ENCODE measurements at regions not wholly inside any gene's neighbourhood (a gene's known extent, or its start where the extent isn't known, plus 50 kb on each side); places are given as distances from the start of the nearest gene placed in this dataset.

DNA sequence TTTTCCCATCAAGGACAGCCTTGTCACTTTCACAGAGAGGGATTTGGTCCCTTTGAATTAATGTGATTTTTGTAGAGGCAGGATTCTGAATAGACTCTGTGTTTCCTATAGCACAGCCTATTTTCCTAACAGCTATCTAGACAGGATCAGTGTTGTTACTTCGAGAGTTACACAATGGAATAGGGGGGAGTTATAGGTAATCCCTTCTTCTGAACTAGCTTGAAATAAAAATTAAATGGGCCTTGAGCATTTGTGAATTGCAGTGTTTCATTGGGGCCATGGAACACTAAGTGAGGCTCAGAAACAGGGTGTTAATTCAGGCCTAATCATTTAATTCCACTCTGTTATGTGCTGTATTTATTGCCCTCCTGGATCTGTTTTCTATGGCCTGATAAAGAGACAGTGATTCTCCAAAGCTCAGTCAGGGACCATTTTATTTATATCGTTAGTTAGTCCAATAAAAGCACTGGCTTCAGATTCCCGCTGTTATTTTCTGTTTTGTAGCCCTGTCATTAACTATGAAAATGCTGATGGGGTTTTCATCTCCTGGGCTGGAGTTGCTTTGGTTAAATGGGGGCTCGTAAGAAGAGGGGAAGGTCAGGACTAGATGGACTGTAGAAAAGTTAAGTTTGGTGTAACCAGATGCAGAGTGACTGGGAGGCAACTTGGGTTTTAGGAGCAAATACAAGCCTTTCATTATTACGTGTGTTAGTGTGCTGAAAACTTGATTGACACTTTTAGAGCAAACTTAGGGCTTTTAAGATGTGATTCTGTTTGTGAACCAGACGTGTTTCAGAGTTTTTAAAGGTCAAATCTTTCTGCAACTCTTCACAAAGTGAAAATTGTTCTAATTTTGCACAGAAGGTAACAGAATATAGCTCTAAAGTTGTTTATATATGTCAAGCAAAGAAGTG lies 461.0 kb upstream of the HNRNPA3 start:
- no peaks in the 10 kb centered on the region for H3K4me1 ChIP-seq (ENCODE audit: control insufficient read depth in 2 of 2, insufficient read depth in 2 of 2, low read length in 1 of 2)
- H3K4me3 ChIP-seq (ENCODE audit: low read depth in 1 of 2, low read length in 2 of 2): no peak overlapping the region
- no peaks in the 10 kb centered on the region for H3K36me3 ChIP-seq (ENCODE audit: control insufficient read depth in 2 of 2, insufficient read depth in 2 of 2, low read length in 1 of 2)
- no peak overlapping the region for H3K27ac ChIP-seq (ENCODE audit: low read depth in 2 of 2, low read length in 1 of 2)
- H3K9me3 ChIP-seq (ENCODE audit: control insufficient read depth in 2 of 2, insufficient read depth in 1 of 2, low read depth in 1 of 2, low read length in 1 of 2): no peaks in the 10 kb centered on the region
- 70 to 81% methylated on average over 6 of the region's 6 CpGs for WGBS, 2 donors
- H3K27me3 ChIP-seq (ENCODE audit: control insufficient read depth in 1 of 2, insufficient read depth in 2 of 2, low read length in 2 of 2): no peaks in the 10 kb centered on the region

DNA sequence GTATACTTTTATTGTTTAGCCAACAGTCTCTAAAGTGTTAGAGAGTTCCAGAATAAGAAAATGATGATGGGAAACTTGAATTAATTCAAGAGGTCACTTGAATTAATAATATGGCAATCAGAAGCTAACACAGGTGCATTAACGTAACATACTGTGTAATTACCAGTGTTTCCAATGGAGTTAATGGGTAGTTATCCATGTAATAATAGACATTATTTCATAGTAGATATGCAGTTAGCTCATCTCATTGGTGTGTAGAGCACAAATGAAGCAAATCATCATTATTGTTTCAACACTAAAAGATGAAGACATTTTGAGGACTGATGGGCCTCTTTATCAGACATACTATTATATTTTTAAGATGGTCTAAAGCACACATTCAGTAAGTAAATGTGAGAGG lies 460.3 kb upstream of the HNRNPA3 start:
- 95 to 97% methylated on average over 1 of the region's 1 CpG for WGBS, 2 donors
- Histone ChIP-seq H3K9me3 (ENCODE audit: control insufficient read depth in 2 of 2, insufficient read depth in 1 of 2, low read depth in 1 of 2, low read length in 1 of 2) (no peaks in the 10 kb centered on the region), H3K27ac (ENCODE audit: low read depth in 2 of 2, low read length in 1 of 2) (no peak overlapping the region), H3K27me3 (ENCODE audit: control insufficient read depth in 1 of 2, insufficient read depth in 2 of 2, low read length in 2 of 2) (no peaks in the 10 kb centered on the region), H3K4me1 (ENCODE audit: control insufficient read depth in 2 of 2, insufficient read depth in 2 of 2, low read length in 1 of 2) (no peaks in the 10 kb centered on the region), H3K36me3 (ENCODE audit: control insufficient read depth in 2 of 2, insufficient read depth in 2 of 2, low read length in 1 of 2) (no peaks in the 10 kb centered on the region), H3K4me3 (ENCODE audit: low read depth in 1 of 2, low read length in 2 of 2) (no peak overlapping the region)

DNA sequence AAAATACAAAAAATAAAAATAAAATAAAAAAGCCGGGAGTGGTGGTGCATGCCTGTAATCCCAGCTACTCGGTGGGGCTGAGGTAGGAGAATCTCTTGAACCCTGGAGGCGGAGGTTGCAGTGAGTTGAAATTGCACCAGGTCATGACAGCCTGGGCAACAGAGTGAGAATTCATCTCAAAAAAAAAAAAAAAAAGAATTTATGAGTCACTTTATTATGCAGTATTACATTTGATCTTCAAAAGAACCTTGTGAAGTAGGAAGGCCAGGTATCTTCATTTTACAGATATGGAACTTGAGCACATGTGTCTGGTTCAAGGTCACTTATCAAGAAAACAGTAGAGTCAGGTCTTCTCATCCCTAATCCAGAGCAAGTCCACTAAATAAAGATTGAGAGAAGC lies 459.4 kb upstream of the HNRNPA3 start:
- no peaks in the 10 kb centered on the region for H3K9me3 ChIP-seq (ENCODE audit: control insufficient read depth in 2 of 2, insufficient read depth in 1 of 2, low read depth in 1 of 2, low read length in 1 of 2)
- WGBS, 2 donors: 84 to 86% methylated on average over 3 of the region's 3 CpGs
- H3K27ac ChIP-seq (ENCODE audit: low read depth in 2 of 2, low read length in 1 of 2): no peak overlapping the region

DNA sequence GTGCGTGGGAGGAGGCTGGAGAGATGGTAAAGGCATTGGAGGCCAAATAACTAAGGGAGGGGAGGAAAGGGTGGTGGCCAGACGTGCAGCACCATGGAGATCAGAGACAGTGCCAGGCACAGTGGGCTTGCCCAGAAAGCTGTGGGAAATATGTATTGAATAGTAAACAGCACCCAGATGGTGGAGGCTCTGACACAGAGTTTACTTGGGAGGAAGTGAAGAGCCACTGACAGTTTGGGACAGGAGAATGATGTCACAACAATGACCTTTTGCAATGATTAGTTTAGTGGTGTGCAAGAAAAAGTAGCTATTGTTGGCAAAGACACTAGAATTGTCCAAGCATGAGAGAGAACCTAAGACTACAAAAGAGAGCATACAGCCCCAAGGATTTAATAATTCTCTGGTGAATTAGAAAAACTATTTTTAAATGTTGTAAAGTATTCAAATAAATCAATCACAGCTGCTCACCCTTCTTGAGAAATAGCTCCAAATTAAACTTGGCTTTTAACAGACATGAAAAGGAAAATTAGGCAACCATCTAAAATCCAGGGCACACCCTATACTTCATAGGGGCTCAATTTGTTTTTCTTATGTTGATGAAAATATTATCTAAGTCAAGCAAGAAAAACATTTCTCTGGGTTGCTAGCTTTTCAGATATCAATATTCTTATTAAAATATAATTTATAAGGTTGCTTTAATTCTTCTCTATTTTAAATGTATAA lies 458.7 kb upstream of the HNRNPA3 start:
- H3K36me3 ChIP-seq (ENCODE audit: control insufficient read depth in 2 of 2, insufficient read depth in 2 of 2, low read length in 1 of 2): no peaks in the 10 kb centered on the region
- WGBS, 2 donors: 37 to 41% methylated on average over 2 of the region's 2 CpGs
- H3K27me3 ChIP-seq (ENCODE audit: control insufficient read depth in 1 of 2, insufficient read depth in 2 of 2, low read length in 2 of 2): no peaks in the 10 kb centered on the region
- H3K9me3 ChIP-seq (ENCODE audit: control insufficient read depth in 2 of 2, insufficient read depth in 1 of 2, low read depth in 1 of 2, low read length in 1 of 2): no peaks in the 10 kb centered on the region
- H3K4me1 ChIP-seq (ENCODE audit: control insufficient read depth in 2 of 2, insufficient read depth in 2 of 2, low read length in 1 of 2): no peaks in the 10 kb centered on the region
- H3K27ac ChIP-seq (ENCODE audit: low read depth in 2 of 2, low read length in 1 of 2): no peak overlapping the region
- no peak overlapping the region for H3K4me3 ChIP-seq (ENCODE audit: low read depth in 1 of 2, low read length in 2 of 2)

More for the DNA sequence above, 459.4 kb upstream of the HNRNPA3 start:
- H3K4me3 ChIP-seq (ENCODE audit: low read depth in 1 of 2, low read length in 2 of 2): no peak overlapping the region
- no peaks in the 10 kb centered on the region for H3K4me1 ChIP-seq (ENCODE audit: control insufficient read depth in 2 of 2, insufficient read depth in 2 of 2, low read length in 1 of 2)
- no peaks in the 10 kb centered on the region for H3K27me3 ChIP-seq (ENCODE audit: control insufficient read depth in 1 of 2, insufficient read depth in 2 of 2, low read length in 2 of 2)
- H3K36me3 ChIP-seq (ENCODE audit: control insufficient read depth in 2 of 2, insufficient read depth in 2 of 2, low read length in 1 of 2): no peaks in the 10 kb centered on the region

DNA sequence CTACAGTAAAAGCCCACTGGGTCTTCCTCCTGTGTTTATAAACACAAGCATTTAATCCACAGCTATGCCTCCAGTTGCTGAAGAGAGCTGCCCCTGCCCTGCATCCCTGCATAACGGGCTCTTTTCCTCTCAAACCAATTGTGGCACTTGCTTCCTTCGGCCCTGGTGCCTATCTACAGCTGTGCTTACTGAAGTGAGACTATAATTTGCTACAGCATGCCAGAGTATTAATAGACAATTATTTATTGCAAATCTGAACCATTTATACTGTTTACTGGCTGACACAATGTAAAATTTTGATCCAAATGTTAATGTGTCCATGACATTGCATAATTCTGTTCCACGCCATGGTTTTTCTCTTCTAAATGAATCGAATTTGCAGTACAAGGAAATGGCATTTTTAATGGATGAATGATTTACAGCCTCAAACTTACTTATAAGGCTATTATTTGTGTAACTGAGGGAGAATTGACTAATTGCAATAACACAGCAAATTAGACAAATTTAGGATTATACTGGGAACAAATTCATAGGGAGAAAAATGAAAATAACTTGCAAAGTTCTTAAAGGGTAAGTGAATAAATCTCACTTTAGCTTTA lies 457.0 kb upstream of the HNRNPA3 start:
- Histone ChIP-seq H3K27me3 (ENCODE audit: control insufficient read depth in 1 of 2, insufficient read depth in 2 of 2, low read length in 2 of 2) (no peaks in the 10 kb centered on the region), H3K36me3 (ENCODE audit: control insufficient read depth in 2 of 2, insufficient read depth in 2 of 2, low read length in 1 of 2) (no peaks in the 10 kb centered on the region), H3K27ac (ENCODE audit: low read depth in 2 of 2, low read length in 1 of 2) (no peak overlapping the region), H3K4me1 (ENCODE audit: control insufficient read depth in 2 of 2, insufficient read depth in 2 of 2, low read length in 1 of 2) (no peaks in the 10 kb centered on the region), H3K9me3 (ENCODE audit: control insufficient read depth in 2 of 2, insufficient read depth in 1 of 2, low read depth in 1 of 2, low read length in 1 of 2) (no peaks in the 10 kb centered on the region), H3K4me3 (ENCODE audit: low read depth in 1 of 2, low read length in 2 of 2) (no peak overlapping the region)
- WGBS, 2 donors: 77 to 78% methylated on average over 4 of the region's 4 CpGs

DNA sequence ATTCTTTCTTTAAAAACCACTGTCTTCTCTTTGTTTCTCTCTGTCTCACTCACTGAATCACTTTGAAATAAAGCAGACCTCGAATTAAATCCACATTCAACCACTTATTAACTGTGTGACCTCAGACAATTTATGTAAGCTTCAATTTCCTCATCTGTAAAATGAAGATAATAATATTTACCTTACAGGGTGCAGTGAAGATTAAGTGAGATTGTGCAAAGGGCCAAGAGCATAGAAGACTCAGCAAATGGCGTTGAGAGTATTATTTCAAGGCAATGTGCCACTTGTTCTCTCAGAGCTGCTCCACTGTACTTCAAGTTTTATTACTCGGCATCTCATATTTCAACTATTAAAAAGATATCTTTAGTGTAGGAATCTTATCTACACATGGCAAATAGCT lies 454.2 kb upstream of the HNRNPA3 start:
- 39 to 53% methylated on average over 3 of the region's 3 CpGs for WGBS, 2 donors
- H3K4me3 ChIP-seq (ENCODE audit: low read depth in 1 of 2, low read length in 2 of 2): no peak overlapping the region

DNA sequence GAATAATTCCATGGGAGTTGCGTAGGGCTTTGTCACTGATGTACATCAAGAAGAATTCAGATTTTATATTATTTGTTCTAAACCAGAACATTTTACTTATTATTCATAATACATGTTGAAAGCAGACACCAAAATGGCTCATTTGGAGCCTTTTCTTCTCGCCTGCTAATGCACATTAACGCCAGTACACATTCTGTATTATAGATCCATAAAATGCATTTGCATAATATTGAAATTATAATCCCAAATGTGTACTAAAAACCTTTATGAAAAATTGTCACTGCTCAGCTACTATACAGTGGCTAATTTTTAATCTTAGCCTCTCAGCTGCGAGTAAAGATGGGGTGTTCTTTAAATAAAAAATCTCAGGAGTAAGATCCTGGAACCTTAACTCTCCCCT lies 452.2 kb upstream of the HNRNPA3 start:
- 92% methylated on average over 4 of the region's 4 CpGs for WGBS, 2 donors

More for the DNA sequence above, 454.2 kb upstream of the HNRNPA3 start:
- H3K27me3 ChIP-seq (ENCODE audit: control insufficient read depth in 1 of 2, insufficient read depth in 2 of 2, low read length in 2 of 2): no peaks in the 10 kb centered on the region
- no peak overlapping the region for H3K27ac ChIP-seq (ENCODE audit: low read depth in 2 of 2, low read length in 1 of 2)
- H3K4me1 ChIP-seq (ENCODE audit: control insufficient read depth in 2 of 2, insufficient read depth in 2 of 2, low read length in 1 of 2): no peaks in the 10 kb centered on the region
- H3K36me3 ChIP-seq (ENCODE audit: control insufficient read depth in 2 of 2, insufficient read depth in 2 of 2, low read length in 1 of 2): no peaks in the 10 kb centered on the region
- H3K9me3 ChIP-seq (ENCODE audit: control insufficient read depth in 2 of 2, insufficient read depth in 1 of 2, low read depth in 1 of 2, low read length in 1 of 2): no peaks in the 10 kb centered on the region

DNA sequence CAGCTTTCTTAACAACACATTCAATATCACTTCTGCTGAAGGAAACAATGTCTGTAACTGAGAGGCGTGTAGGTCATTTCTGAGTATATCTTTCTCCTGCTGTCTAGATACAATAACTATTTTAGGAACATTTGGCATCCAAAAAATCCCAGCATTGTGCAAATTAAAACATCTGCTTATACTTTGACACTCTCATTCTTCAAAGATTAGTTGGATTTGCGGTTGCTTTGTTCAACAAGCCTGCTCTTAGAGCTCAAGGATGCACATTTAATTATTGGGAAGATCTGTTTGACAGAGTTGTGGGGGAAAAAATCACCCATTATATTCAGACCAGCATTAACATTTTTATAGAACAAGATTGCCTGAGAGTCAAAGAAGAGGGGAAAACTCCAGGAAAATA lies 449.5 kb upstream of the HNRNPA3 start:
- Histone ChIP-seq H3K36me3 (ENCODE audit: control insufficient read depth in 2 of 2, insufficient read depth in 2 of 2, low read length in 1 of 2) (no peaks in the 10 kb centered on the region), H3K27ac (ENCODE audit: low read depth in 2 of 2, low read length in 1 of 2) (no peak overlapping the region), H3K4me3 (ENCODE audit: low read depth in 1 of 2, low read length in 2 of 2) (no peak overlapping the region), H3K27me3 (ENCODE audit: control insufficient read depth in 1 of 2, insufficient read depth in 2 of 2, low read length in 2 of 2) (no peaks in the 10 kb centered on the region), H3K9me3 (ENCODE audit: control insufficient read depth in 2 of 2, insufficient read depth in 1 of 2, low read depth in 1 of 2, low read length in 1 of 2) (peaks cover 0 to 3% of the 10 kb centered on the region in 2 donors), H3K4me1 (ENCODE audit: control insufficient read depth in 2 of 2, insufficient read depth in 2 of 2, low read length in 1 of 2) (no peaks in the 10 kb centered on the region)
- 68% methylated on average over 2 of the region's 2 CpGs for WGBS, 2 donors

More for the DNA sequence above, 452.2 kb upstream of the HNRNPA3 start:
- Histone ChIP-seq H3K4me1 (ENCODE audit: control insufficient read depth in 2 of 2, insufficient read depth in 2 of 2, low read length in 1 of 2) (no peaks in the 10 kb centered on the region), H3K4me3 (ENCODE audit: low read depth in 1 of 2, low read length in 2 of 2) (no peak overlapping the region), H3K27ac (ENCODE audit: low read depth in 2 of 2, low read length in 1 of 2) (no peak overlapping the region), H3K9me3 (ENCODE audit: control insufficient read depth in 2 of 2, insufficient read depth in 1 of 2, low read depth in 1 of 2, low read length in 1 of 2) (peaks cover 0 to 3% of the 10 kb centered on the region in 2 donors), H3K27me3 (ENCODE audit: control insufficient read depth in 1 of 2, insufficient read depth in 2 of 2, low read length in 2 of 2) (no peaks in the 10 kb centered on the region), H3K36me3 (ENCODE audit: control insufficient read depth in 2 of 2, insufficient read depth in 2 of 2, low read length in 1 of 2) (no peaks in the 10 kb centered on the region)

DNA sequence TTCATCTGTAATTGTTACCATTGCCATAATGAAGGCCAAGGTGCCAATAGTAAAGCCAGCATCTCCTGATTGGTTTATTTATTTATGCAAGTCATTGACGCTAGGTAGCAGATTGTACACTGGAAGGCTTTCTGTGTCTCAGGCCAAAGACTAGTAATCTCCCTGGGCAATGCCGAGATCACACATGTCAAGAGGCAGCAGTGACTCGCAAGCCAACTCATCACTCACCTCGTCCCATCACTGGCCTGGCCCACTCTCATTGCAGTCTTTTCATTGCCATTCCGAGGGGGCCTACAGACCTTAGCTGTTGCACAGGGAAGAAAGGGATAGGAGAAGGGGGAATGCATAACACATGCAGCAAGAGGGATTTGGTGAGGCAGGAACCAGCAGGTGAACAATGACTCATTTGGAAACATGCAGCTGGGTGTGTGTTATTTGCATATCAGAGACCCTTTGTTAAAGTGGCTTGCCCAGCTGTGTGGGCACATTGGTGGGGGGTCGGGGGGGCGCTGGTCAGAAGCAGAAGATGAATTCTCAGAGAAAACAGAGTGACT lies 448.7 kb upstream of the HNRNPA3 start:
- no peaks in the 10 kb centered on the region for H3K27me3 ChIP-seq (ENCODE audit: control insufficient read depth in 1 of 2, insufficient read depth in 2 of 2, low read length in 2 of 2)
- peaks cover 0 to 3% of the 10 kb centered on the region in 2 donors for H3K9me3 ChIP-seq (ENCODE audit: control insufficient read depth in 2 of 2, insufficient read depth in 1 of 2, low read depth in 1 of 2, low read length in 1 of 2)
- 48 to 50% methylated on average over 7 of the region's 7 CpGs for WGBS, 2 donors
- no peak overlapping the region for H3K27ac ChIP-seq (ENCODE audit: low read depth in 2 of 2, low read length in 1 of 2)
- no peaks in the 10 kb centered on the region for H3K36me3 ChIP-seq (ENCODE audit: control insufficient read depth in 2 of 2, insufficient read depth in 2 of 2, low read length in 1 of 2)
- no peak overlapping the region for H3K4me3 ChIP-seq (ENCODE audit: low read depth in 1 of 2, low read length in 2 of 2)
- H3K4me1 ChIP-seq (ENCODE audit: control insufficient read depth in 2 of 2, insufficient read depth in 2 of 2, low read length in 1 of 2): no peaks in the 10 kb centered on the region
